Progenitor cell of endocrine pancreas (in vitro differentiated cells): ENCODE measurements at regions not wholly inside any gene's neighbourhood (a gene's known extent, or its start where the extent isn't known, plus 50 kb on each side); places are given as distances from the start of the nearest gene placed in this dataset.

Experiments
- DNase-seq: peaks from one replicate; pipeline ENCODE4 v3.0.0; 2021; ENCODE audit warnings: low spot score; ENCODE audit not compliant: unreplicated experiment
- H3K27ac Mint-ChIP-seq: 2 replicates; pipeline ENCODE4 v1.8.0; 2021; ENCODE audit warnings: mild to moderate bottlenecking, moderate library complexity, mixed read lengths
- H3K27me3 Mint-ChIP-seq: 2 replicates; pipeline ENCODE4 v1.8.0; 2021; ENCODE audit warnings: mixed read lengths
- H3K36me3 Mint-ChIP-seq: 2 replicates; pipeline ENCODE4 v1.8.0; 2022; ENCODE audit warnings: mixed read lengths; ENCODE audit not compliant: insufficient read depth
- H3K4me1 Mint-ChIP-seq: 2 replicates; pipeline ENCODE4 v1.8.0; 2021; ENCODE audit warnings: low read depth, mixed read lengths
- H3K4me3 Mint-ChIP-seq: 2 replicates; pipeline ENCODE4 v1.8.0; 2021; ENCODE audit warnings: low read depth, mild to moderate bottlenecking, moderate library complexity, mixed read lengths
- H3K9me3 Mint-ChIP-seq: 2 replicates; pipeline ENCODE4 v1.8.0; 2021; ENCODE audit warnings: low read depth, mixed read lengths
- TF ChIP-seq, protein P1 (sequence below): fragments of 200-600 bp; sonication (generic); IDR thresholded peaks from one replicate; pipeline ENCODE4 v1.5.0; 2021; ENCODE audit warnings: antibody characterized with exemption, mild to moderate bottlenecking; ENCODE audit not compliant: unreplicated experiment

DNA sequence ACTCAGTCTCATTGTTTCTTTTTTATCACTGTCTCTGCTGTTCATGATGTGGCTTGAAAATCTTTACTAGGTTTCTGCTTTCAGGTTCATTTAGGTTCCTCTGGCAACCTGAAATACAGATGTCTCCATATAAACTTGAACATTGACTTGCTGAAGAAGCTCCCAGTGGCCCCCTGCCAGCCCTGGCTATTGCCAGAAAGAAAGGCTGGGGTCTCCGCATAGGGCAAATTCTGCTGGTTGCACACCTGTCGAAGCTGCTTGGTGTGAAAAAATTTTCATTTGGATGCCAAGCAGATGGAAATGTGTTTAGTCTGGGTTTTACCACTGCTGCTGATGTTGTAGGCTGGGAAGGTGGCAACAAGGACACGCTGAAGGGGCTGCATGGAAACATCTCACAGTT lies 826.7 kb upstream of the GHITM start:
- no peaks in the 10 kb centered on the region for H3K27me3 Mint-ChIP-seq
- H3K9me3 Mint-ChIP-seq: peaks cover 8% of the 10 kb centered on the region
- H3K4me3 Mint-ChIP-seq: no peak overlapping the region
- no peak for DNase-seq
- H3K4me1 Mint-ChIP-seq: peaks cover 7% of the 10 kb centered on the region
- no peak overlapping the region for H3K27ac Mint-ChIP-seq
- H3K36me3 Mint-ChIP-seq: no peaks in the 10 kb centered on the region
- TF ChIP-seq, protein P1, sequence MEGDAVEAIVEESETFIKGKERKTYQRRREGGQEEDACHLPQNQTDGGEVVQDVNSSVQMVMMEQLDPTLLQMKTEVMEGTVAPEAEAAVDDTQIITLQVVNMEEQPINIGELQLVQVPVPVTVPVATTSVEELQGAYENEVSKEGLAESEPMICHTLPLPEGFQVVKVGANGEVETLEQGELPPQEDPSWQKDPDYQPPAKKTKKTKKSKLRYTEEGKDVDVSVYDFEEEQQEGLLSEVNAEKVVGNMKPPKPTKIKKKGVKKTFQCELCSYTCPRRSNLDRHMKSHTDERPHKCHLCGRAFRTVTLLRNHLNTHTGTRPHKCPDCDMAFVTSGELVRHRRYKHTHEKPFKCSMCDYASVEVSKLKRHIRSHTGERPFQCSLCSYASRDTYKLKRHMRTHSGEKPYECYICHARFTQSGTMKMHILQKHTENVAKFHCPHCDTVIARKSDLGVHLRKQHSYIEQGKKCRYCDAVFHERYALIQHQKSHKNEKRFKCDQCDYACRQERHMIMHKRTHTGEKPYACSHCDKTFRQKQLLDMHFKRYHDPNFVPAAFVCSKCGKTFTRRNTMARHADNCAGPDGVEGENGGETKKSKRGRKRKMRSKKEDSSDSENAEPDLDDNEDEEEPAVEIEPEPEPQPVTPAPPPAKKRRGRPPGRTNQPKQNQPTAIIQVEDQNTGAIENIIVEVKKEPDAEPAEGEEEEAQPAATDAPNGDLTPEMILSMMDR: no peak

DNA sequence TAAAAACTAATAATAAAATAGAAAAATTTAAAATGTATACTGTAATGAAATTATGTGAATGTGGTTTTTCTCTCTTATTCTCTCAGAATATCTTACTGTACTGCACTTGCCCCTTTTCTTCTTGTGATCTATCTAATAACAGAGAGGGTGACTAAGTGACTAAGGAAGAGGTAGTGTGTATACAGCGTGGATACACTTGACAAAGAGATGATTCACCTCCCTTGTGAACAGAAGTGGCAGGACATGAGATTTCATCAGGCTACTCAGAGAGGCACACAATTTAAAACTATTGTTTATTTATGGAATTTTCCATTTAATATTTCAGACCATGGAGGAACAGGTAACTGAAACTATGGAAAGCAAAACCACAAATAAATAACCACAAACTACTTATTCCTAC lies 806.6 kb upstream of the GHITM start:
- Mint-ChIP-seq H3K36me3 (peaks cover 2% of the 10 kb centered on the region), H3K4me3 (no peak overlapping the region), H3K27me3 (no peaks in the 10 kb centered on the region), H3K27ac (no peak overlapping the region), H3K4me1 (peaks cover 6% of the 10 kb centered on the region), H3K9me3 (no peaks in the 10 kb centered on the region)
- TF ChIP-seq, protein P1: no peak
- no peak for DNase-seq

DNA sequence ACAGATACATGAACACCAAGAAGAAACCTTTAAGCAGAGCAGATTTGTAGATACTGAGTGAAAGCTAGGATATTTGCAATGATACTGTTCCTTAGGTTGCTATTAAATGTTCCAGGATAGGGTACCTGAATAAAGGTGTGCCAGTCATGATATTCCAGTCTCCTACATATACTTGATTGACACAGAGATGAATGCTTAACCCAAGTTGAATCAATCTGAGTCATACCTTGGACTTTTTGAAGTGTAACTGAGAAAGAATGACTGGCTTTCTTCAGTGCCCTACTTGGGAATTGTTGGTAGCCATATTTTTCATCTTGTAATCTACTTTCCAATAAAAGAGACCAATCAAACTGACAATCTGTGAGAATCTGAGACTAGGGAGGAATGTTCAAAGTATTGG lies 805.7 kb upstream of the GHITM start:
- Mint-ChIP-seq H3K9me3 (peaks cover 3% of the 10 kb centered on the region), H3K4me3 (no peak overlapping the region)

DNA sequence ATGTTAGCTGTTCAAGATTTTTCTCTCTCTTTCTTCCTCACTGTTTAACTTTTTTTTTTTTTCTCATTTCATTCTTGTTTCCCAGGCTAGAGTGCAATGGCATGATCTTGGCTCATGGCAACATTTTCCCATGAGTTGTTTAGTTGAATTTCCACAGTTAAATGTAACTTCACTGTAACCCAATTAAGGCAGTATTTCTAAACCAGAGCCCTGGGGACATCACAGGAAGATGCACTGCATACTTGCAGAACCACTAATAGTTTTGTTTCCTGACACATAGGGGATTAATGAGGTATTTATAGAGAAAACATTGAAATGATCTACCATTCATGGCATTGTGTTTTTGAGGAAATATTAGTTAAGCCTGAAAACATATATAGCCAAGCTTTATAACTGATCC lies 795.6 kb upstream of the GHITM start:
- Mint-ChIP-seq H3K27me3 (no peaks in the 10 kb centered on the region), H3K4me1 (peaks cover 1% of the 10 kb centered on the region), H3K4me3 (no peak overlapping the region), H3K9me3 (peaks cover 11% of the 10 kb centered on the region), H3K27ac (no peak overlapping the region), H3K36me3 (no peaks in the 10 kb centered on the region)
- TF ChIP-seq, protein P1: no peak
- no peak for DNase-seq

More for the DNA sequence above, 805.7 kb upstream of the GHITM start:
- no peak overlapping the region for H3K27ac Mint-ChIP-seq
- peaks cover 6% of the 10 kb centered on the region for H3K4me1 Mint-ChIP-seq
- DNase-seq: no peak
- H3K27me3 Mint-ChIP-seq: no peaks in the 10 kb centered on the region
- TF ChIP-seq, protein P1: no peak
- H3K36me3 Mint-ChIP-seq: peaks cover 2% of the 10 kb centered on the region

DNA sequence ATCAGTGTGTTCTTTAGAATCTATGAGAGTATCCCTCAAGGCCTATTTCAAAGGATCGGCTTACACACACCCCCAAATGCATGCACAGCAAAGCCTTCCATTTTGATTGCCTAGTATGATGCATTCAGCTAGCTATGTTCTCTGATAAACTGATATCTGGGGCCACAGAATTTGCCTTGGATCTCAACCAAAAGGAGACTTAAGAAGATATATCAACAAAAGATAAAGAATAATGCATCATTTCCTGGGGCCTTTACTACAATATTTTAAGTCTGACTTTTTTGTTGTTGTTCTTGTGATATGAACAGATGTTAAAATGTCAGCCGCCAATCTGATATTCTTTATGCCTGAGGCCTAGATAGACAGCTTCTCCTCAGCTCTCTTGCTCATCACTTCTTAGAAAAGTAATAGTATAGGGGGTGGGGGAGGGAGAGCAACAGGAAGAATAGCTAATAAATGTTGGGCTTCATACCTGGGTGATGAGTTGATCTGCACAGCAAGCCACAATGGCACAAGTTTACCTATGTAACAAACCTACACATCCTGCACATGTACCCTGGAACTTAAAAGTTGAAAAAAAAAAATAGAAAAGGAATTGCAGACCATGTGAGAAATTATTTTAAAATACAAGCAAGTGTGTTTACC lies 792.9 kb upstream of the GHITM start:
- H3K4me3 Mint-ChIP-seq: no peak overlapping the region
- DNase-seq: no peak
- TF ChIP-seq, protein P1: no peak
- H3K27me3 Mint-ChIP-seq: no peaks in the 10 kb centered on the region
- peaks cover 6% of the 10 kb centered on the region for H3K9me3 Mint-ChIP-seq
- peaks cover 1% of the 10 kb centered on the region for H3K4me1 Mint-ChIP-seq
- no peak overlapping the region for H3K27ac Mint-ChIP-seq
- H3K36me3 Mint-ChIP-seq: no peaks in the 10 kb centered on the region
